Activated CD4-positive, alpha-beta T cell treated with anti-CD3 and anti-CD28 coated beads, Interleukin-2, amount 50 U/mL, for 24 hours (primary cell): ENCODE measurements at regions not wholly inside any gene's neighbourhood (a gene's known extent, or its start where the extent isn't known, plus 50 kb on each side); places are given as distances from the start of the nearest gene placed in this dataset.
"Not testable (repeated sequence)": the region's sequence is repeated elsewhere in the genome, so short reads cannot be mapped to it uniquely, and the experiment has no call there.

Source experiments
- DNase-seq, 2 donors: peaks; one replicate each; pipeline ENCODE4 v3.0.0-alpha.2; 2020; ENCODE audit warnings: low read depth in 1 of 2, low spot score in 1 of 2

- DNase-seq = no peak
These were observed 149.5 kb upstream of the SLC38A2 start for GRCh38 chr12:46522071-46522470.

DNA sequence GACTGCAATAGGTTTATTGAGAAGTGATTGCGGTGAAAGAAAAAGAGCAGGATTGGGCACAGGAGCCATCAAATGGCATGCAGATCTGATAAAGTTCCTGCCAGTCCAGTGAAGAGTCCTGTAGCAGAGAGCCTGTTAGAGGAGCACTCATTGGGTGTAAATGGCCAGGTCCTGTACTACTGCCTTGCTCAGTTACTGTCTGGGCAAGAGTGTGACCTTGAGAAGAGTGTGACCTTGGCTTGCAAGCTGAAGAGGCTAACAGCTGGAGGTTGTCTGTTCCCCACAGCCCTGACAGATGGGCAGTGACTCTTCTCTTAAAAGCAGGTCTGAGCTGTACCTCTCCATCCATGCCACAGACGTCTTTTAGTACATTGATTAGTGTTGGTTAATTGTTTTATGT, 148.6 kb upstream of the SLC38A2 start:
- no peak for DNase-seq

GRCh38 chr12:46519407-46519806, 146.8 kb upstream of the SLC38A2 start:
- no peak for DNase-seq

DNA sequence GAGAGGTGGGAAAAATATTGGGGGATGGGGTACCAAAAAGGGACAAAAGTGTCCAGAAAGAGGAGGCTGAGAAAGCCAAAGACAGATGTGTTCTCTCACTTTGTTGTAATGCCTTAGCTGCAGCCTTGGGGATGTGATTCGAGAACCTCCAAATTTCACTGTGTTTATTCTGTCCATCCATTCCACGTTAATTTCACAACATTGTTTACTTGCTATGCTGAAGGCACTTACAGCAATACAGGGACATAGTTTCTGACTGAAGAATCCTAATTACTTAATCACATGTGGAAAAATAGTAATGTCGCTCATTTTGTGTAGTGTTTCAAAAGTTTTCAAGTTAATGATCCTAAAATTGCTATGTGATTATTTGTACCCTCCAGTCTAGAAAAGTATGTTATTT, 146.2 kb upstream of the SLC38A2 start:
- no peak for DNase-seq

GRCh38 chr12:46518169-46518568, 145.6 kb upstream of the SLC38A2 start:
- no peak for DNase-seq

- no peak for DNase-seq
These were observed 145.0 kb upstream of the SLC38A2 start for GRCh38 chr12:46517579-46517962.

DNA sequence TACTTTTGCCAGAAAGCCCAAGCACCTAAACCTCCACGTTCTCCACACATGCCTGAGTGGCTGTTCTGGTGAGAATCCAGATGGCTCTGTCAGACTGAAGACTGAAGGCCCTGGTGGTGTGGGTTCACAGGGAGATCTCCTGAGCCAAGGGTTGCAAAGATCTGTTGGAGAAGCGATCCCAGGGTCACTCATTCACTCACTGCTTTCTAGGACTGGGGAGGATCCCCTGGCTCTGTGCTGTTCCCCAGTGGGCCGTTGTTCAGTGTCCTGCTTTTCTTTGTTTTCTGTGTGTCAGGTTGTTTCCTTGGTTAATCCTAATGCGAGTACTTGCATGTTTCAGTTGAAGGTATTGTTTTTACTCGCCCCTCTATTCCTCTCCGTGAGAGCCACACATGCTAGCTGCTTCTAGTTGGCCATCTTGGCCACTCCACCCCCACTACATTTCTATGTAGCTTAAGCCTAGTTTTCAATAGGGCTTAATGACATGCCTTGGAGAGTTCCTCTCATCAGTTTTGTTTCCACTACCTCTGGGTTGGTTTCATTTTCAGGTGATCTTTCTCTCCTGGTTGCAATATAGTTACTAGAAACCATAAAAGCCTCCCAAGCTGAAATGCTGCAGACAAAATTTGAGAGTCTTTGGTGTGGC, 144.5 kb upstream of the SLC38A2 start:
- DNase-seq = peak in 1 of 2 donors; percentile 17

DNA sequence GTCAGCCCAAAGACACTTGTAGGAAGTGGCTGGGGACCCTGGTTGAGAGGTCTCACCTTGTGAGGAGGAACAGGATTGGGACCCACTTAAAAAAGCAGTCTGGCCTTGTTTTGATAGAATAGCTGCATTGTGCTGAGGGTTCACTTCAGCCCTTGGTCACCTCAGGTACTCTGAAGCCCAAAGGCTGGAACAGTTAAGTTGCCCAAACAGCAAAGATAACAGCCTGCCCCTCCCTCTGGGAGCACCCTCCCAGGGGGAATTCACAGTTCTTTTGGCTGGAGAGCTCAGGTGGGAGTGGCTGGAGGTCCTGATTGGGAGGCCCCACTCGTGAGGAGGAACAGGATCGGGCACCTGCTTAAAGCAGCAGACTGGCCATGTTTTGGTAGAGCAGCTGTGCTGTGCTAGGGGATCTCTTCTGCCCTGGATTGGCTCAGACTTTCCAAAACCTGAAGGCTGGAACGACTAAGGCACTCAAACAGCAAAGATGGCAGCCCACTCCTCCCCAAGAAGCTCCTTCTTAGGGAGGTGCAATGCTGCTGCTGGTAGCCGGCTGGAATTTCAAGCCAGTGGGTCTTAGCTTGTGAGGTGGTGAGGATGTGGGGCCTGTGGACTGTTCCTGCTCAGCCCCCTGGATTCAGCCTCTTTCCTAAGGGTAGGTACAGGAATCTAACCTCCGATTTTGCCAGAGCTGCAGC, 143.8 kb upstream of the SLC38A2 start:
- DNase-seq = no peak

DNA sequence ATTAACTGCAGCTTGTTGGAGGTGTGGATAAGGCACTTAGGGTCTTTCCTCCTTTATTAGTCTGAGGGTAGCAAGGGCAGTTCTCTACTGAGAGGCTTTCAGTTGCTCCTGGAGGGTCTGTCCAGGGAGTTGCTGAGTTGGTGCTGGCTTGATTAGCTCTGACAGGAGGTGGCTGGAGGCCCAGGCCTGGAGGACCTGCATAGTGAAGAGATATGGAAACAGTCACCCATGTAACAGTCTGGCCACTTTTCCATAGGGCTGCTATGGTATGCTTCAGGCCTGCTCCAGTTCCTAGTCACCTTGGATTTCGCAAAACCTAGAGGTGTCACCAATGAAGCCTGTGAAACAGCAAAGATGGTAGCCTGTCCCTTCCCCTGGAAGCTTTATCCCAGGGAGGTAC, 143.3 kb upstream of the SLC38A2 start:
- no peak for DNase-seq

DNA sequence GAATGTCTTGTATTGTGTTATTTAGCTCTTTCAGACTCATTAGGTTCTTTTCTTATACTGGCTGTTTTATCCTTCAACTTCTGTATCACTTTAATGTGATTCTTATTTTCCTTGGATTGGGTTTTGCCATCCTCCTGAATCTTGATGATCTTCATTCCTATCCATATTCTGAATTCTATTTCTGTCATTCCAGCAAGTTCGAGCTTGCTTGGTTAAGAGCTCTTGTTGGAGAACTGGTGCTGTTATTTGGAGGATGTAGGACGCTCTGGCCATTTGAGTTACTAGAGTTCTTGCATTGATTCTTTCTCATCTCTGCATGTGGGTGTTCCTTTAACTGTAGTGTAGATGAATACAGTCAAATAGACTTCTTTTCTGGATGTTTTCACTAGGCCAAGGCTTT, 142.3 kb upstream of the SLC38A2 start:
- no peak for DNase-seq

GRCh38 chr12:46510257-46510656, 137.7 kb upstream of the SLC38A2 start:
- not testable (repeated sequence) for DNase-seq

- DNase-seq = no peak
These were observed 136.6 kb upstream of the SLC38A2 start for GRCh38 chr12:46509135-46509534.

GRCh38 chr12:46508651-46509050, 136.1 kb upstream of the SLC38A2 start:
- DNase-seq = no peak

GRCh38 chr12:46507766-46508165, 135.2 kb upstream of the SLC38A2 start:
- DNase-seq = no peak

GRCh38 chr12:46506961-46507360, 134.4 kb upstream of the SLC38A2 start:
- no peak for DNase-seq

DNA sequence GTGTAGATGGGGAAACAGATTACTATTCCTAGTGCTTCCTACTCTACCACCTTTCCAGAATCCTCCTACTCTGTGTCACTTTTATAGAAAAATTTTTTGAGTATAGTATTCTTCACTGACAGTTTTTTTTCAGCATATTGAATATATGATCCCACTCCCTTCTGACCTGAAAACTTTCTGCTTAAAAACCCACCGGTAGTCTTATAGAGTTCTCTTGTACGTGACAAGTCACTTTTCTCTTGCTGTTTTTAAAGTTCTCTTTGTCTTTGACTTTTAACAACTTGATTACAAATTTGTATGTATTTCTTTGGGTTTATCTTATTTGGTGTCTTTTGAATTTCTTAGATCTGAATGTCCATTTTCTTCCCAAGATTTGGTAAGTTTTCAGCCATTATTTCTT, 133.6 kb upstream of the SLC38A2 start:
- DNase-seq = no peak

- no peak for DNase-seq
These were observed 131.9 kb upstream of the SLC38A2 start for GRCh38 chr12:46504494-46504893.

DNA sequence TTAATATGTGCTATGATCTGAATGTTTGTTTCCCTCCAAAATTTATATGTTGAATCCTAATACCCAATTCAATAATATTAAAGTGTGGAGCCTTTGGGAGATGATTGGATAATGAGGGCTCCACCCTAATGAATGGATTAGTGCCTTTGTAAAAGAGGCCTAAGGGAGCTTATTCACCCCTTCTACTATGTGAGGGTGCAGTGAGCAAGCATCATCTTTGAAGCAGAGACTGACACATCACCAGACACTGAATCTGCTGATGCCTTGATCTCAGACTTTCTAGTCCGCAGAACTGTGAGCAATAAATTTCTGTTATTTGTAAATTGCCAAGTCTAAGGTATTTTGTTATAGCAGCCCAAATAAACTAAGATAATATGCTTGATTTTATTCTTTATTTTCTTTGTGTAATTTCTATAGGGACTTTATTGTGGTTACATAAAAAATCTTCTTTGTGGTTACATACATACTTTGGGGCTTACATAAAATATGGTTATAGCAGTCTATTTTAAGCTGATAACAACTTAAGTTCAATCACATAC, 131.1 kb upstream of the SLC38A2 start:
- no peak for DNase-seq

GRCh38 chr12:46500673-46501072, 128.1 kb upstream of the SLC38A2 start:
- DNase-seq = no peak

DNA sequence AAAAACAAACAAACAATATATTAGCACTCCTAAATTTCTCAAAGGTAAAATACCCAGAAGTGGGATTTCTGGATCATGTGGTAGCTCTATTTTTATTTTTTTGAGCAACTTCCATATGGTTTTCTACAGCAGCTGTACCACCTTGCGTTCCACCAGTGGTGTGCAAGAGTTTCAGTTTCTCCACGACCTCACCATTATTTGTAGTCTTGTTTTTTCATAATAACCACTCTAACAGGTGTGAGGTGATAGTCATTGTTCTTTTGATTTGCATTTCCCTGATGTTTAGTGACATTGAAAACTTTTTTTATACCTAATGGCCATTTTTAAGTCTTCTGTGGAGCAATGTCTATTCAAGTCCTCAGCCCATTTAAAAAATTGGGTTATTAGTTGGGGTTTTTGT, 127.3 kb upstream of the SLC38A2 start:
- no peak for DNase-seq

DNA sequence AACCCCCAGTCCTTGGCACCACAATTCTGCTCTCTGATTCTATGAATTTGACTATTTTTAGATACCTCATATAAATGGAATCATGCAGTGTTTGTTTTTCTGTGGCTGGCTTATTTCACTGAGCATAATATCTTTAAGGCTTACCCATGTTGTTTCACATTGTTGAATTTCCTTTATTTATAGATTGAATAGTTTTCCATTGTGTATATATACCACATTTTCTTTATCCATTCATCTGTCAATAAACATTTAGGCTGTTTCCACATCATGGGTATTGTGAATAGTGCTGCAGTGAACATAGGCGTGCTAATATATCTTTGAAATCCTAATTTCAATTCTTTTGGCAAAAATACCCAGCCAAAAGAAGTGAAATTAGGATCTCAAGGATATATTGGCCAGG, 126.7 kb upstream of the SLC38A2 start:
- DNase-seq = no peak

GRCh38 chr12:46497739-46498138, 125.2 kb upstream of the SLC38A2 start:
- DNase-seq = no peak

- DNase-seq = no peak
These were observed 121.9 kb upstream of the SLC38A2 start for GRCh38 chr12:46494424-46494823.
